Superior temporal gyrus (tissue), 1 donor: ENCODE measurements at regions not wholly inside any gene's neighbourhood (a gene's known extent, or its start where the extent isn't known, plus 50 kb on each side); places are given as distances from the start of the nearest gene placed in this dataset.

Experiments
- DNase-seq: peaks from one replicate; pipeline ENCODE4 v3.0.0-alpha.2; 2016; ENCODE audit errors: extremely low spot score

GRCh38 chr14:101464984-101465794 is 96.1 kb upstream of the DIO3 start:
- DNase-seq: no peak

GRCh38 chr14:101465795-101466448 is 95.4 kb upstream of the DIO3 start:
- DNase-seq: no peak

DNA sequence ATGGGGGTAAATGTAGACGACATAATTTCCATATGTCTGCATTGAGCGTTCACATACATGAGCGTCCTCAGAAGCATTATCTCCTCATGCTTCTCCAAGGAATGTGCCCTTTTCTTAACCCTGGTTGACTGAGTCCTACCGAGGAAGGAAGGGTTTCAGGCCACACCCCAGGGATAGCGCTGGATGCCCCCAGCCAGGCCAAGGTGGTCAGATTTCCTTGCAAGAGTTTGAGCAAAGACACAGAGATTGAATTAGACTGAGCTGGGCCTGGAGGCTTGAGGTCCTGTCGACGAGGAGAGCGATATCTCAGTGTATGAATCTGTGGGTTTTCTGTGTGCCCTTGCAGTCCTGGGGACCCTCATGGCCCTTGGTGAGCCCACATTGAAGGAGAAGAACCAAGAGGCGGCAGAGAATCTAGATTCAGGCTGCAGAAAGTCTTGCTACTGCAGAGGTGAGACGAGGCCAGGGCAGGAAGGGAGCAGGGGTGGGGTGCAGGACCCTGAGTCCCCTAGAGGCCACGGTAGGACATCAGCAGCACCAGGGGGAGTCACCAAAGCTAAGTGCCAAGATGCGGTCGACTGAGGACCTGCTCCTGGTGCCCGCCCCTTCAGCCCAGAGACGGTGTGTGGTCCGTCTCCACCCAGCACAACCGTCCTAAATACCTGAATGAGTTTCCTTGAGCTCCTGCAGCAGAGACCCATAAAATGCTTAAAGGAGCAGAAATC is 94.7 kb upstream of the DIO3 start:
- no peak for DNase-seq

GRCh38 chr14:101467181-101467926 is 93.9 kb upstream of the DIO3 start:
- DNase-seq: no peak

DNA sequence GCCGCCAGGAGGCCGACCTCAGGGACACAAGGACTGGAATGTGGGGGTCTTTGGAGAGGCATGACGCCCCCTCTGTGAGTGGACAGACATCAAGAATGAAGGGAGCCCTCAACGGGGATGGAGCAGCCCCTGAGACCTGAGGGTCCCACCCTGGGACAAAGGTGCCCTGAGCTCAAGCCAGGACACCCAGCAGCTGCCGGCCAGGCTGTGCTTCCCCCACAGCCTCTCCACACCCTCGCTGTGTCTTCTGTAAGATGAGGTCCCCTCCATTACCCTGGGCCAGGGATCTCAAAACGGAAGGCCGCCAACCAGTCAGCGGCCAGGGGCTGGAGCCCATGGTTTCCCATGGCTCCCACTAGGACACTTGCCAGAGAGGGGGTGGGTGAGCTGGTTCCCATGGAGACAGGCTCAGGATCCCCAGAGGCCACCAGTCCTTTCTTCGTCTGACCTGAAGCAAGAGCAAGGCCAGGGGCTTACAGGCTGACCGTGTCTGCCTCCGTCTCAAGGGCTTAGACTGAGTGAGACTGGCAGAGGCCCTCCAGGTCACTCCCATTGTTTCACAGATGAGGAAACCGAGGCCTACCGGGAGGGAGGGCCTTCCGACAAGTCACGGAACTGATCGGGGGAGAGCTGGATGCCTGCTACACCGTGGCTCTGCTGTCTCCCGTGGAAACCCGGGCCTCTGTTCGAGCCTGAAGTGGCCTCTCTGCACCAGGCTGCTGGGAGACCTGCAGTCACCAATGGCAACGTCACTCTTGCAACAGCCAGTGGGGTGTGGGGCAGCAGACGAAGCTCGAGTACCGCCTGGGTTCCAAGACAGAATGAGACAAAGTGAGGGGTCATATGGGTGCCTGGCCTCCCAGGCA is 91.7 kb upstream of the DIO3 start:
- no peak for DNase-seq

GRCh38 chr14:101470266-101470665 is 91.0 kb upstream of the DIO3 start:
- DNase-seq: no peak

- DNase-seq: no peak
These were observed 89.4 kb upstream of the DIO3 start for GRCh38 chr14:101471723-101472517.

- DNase-seq: no peak
These were observed 88.8 kb upstream of the DIO3 start for GRCh38 chr14:101472518-101472849.

GRCh38 chr14:101473045-101473729 is 88.1 kb upstream of the DIO3 start:
- DNase-seq: no peak

GRCh38 chr14:101473795-101474562 is 87.3 kb upstream of the DIO3 start:
- DNase-seq: no peak

GRCh38 chr14:101474563-101475455 is 86.5 kb upstream of the DIO3 start:
- DNase-seq: no peak

DNA sequence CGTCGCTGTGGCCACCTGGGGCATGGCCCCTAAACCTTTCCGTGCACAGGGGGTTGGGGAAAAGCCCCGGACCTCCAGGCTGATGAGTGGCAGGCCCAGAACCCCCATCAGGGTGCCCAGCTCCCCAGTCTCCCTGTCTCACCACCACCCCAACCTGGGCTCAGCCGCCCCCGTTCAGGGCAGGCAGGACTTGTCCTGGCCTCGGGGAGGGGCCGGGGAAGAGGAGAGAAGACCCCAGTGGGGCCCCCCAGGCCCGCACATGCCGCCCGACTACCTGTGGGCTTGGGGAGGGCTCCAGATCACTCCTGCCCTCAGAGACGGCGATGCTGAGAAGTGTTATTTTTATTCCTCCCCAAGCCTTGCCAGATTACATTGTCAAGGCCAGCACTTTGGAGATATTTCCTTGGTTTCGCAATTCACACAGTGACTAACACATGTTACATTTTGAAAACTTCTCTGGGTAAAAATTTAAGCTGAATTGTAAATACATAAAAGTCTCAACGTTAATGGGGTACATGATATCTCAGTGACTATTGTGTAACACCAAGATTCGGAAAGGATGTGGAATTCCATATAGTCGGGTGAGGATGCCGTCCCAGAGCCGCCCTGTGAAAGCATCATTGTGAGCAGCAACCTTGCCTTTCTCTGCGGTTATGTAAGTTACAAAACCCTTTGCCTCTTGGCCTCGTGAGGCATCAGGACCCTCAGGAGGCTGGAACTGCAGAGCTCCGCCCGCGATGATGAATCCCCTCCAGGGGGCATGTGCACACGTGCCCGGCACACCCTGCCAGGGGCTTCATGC is 85.6 kb upstream of the DIO3 start:
- peak; percentile 45 for DNase-seq

DNA sequence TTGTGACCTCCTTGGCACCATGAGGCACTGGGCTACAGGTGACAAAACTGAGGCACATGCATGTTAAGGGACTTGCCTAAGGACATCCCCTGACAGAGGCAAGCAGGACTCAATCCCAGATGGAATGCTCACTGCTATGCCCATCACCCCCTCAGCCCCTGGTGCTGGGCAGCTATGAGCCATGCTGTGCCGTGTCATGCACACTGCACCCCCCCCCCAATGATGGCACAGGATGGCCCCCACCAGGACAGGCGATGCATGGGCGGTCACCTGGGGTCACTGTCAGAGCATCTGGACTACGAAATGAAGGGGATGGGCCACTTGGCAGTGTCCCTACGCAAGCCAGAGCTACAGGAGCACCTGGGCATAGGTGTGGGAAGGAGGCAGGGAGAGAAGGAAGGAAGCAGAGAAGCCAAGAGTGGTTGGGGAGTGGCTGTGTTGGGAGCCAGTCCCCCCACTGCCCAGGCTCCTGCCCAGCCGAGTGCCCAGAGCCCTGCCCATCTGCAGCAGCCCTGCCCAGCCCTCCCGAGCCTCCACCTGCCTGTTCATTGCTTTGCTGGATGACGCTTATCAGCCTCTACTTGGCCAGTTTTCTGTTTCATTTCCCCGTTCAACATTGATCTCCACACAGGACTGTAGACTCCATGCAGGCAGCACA is 84.9 kb upstream of the DIO3 start:
- no peak for DNase-seq

- no peak for DNase-seq
These were observed 84.3 kb upstream of the DIO3 start for GRCh38 chr14:101476916-101477553.

DNA sequence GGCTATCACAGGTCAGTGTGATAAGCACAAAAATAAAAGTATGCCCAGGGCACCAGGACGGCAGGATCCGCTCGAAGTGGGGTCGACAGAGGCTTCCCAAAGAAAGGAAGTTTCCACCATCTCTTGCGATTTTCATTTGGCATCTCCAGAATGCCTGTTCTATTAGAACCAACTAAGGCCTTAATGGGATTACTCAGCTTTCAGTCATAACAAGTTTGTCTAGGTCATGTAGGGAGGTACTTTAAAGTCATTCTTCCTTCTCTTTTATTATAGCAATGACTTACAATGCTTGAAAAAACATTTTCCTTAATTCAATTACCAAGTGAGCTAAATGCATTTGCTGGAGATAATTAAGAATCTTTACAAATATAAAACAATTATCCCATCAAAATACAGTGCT is 83.6 kb upstream of the DIO3 start:
- no peak for DNase-seq

DNA sequence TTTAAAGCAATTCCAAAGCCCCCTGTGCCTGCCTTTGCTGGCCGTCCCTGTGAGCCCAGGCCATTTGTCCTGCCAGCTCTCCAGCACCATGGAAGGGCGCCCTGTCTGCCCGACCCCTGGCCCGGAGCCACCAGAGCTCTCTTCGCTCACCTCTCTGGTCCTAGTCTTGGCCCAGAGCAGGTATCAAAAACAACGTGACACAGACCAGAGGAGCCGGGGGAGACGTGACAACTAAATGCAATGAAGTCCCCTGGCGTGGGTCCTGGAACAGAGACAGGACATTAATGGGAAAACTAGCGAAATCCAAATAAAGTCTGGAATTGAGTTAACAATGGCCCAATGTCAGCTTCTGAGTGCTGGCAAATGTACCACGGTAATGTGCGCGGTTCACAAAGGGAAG is 83.2 kb upstream of the DIO3 start:
- no peak for DNase-seq
